Thyroid gland (tissue), 4 donors: ENCODE measurements at regions not wholly inside any gene's neighbourhood (a gene's known extent, or its start where the extent isn't known, plus 50 kb on each side); places are given as distances from the start of the nearest gene placed in this dataset.

ENCODE experiments used
- CTCF ChIP-seq, 6 experiments: fragments of 200-600 bp in 3 of 6; fragments of 450-650 bp in 3 of 6; sonication (generic) in 3 of 6; IDR thresholded peaks; one replicate each; pipeline ENCODE4 v1.5.1; 2016 to 2019; ENCODE audit warnings: antibody characterized with exemption in 6 of 6, mild to moderate bottlenecking in 2 of 6, inconsistent platforms in 1 of 6, moderate library complexity in 1 of 6
- POLR2A ChIP-seq, 2 donors: fragments of 450-650 bp; IDR thresholded peaks; one replicate each; pipeline ENCODE4 v1.6.1; 2017; ENCODE audit warnings: antibody characterized with exemption in 2 of 2, mild to moderate bottlenecking in 2 of 2, moderate library complexity in 1 of 2

DNA sequence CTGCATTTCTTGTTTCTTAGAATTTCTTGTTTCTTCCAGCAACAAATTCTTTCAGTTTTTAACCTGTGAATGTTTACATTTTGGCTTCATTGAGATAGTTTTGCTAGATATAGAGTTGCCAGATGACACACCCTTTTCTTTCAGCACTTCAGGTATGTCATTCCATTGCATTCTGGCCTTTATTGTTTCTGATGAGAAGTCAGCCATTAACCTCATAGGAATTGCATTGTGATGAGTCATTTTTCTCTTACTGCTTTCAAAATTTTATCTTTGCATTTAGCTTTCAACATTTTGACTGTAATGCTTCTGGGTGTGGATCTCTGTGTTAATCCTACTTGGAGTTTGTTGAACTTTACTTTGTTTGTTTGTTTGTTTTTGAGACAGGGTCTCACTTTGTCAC, 440.3 kb upstream of the HS3ST5 start:
- TF ChIP-seq CTCF (IDR thresholded peaks at IDR 0.05) (no peak), POLR2A (IDR thresholded peaks at IDR 0.05) (no peak)
